ENCODE measurements at regions not wholly inside any gene's neighbourhood (a gene's known extent, or its start where the extent isn't known, plus 50 kb on each side); places are given as distances from the start of the nearest gene placed in this dataset.

DNA sequence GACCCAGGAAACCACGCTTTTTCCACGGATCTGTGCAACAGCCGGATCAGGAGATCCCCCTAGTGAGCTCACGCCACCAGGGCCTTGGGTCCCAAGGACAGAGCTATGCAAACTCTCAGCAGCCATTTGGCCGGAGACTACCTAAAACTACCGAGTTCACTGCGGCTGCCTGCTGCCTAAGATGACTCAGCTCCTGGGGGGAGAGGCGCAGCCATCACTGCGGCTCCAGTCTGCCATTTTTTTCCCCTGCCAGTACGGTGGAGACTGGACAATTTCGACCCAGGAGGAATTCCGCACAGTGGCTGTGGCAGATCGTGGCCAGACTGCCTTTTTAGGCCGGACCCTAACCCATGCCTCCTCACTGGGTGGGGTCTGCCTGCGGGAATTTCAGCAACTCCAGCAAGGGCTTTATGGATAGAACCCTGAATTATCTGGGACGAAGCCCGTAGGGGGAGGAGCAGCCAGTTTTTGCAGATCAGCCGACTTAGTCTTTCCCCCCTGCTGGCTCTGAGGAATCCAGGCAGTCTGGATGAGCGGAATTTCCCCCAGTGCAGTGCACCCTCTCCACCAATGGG lies 424.9 kb upstream of the UBE2E3 start:
- no peak overlapping the region for H3K4me3 ChIP-seq (ENCODE audit: low read length)
- H3K79me2 ChIP-seq (replicated peaks; ENCODE audit: insufficient read depth, low read length), result no peaks in the 10 kb centered on the region
- no peak overlapping the region for H3K4me2 ChIP-seq (ENCODE audit: low read length)
- no peaks in the 10 kb centered on the region for H4K20me1 ChIP-seq (ENCODE audit: insufficient read depth)
- H3K27ac ChIP-seq (ENCODE audit: low read length), result no peak overlapping the region
- no peak for TF ChIP-seq SMC3 (conservative IDR thresholded peaks at IDR 0.05; ENCODE audit: poor library complexity)
- TF ChIP-seq POLR2AphosphoS5 (IDR thresholded peaks at IDR 0.05), result no peak
- no peak for TF ChIP-seq MXI1 (conservative IDR thresholded peaks at IDR 0.05; ENCODE audit: poor library complexity, severe bottlenecking)
- no peak for TF ChIP-seq EP300 (conservative IDR thresholded peaks at IDR 0.05; ENCODE audit: poor library complexity, severe bottlenecking)
- TF ChIP-seq TAF1 (IDR thresholded peaks at IDR 0.05; ENCODE audit: low read depth), result no peak
- no peak for TF ChIP-seq RAD21 (conservative IDR thresholded peaks at IDR 0.05)
- TF ChIP-seq EZH2 (IDR thresholded peaks at IDR 0.05; ENCODE audit: borderline replicate concordance, insufficient read depth, low read length, poor library complexity, severe bottlenecking), result no peak
- TF ChIP-seq, protein P1, sequence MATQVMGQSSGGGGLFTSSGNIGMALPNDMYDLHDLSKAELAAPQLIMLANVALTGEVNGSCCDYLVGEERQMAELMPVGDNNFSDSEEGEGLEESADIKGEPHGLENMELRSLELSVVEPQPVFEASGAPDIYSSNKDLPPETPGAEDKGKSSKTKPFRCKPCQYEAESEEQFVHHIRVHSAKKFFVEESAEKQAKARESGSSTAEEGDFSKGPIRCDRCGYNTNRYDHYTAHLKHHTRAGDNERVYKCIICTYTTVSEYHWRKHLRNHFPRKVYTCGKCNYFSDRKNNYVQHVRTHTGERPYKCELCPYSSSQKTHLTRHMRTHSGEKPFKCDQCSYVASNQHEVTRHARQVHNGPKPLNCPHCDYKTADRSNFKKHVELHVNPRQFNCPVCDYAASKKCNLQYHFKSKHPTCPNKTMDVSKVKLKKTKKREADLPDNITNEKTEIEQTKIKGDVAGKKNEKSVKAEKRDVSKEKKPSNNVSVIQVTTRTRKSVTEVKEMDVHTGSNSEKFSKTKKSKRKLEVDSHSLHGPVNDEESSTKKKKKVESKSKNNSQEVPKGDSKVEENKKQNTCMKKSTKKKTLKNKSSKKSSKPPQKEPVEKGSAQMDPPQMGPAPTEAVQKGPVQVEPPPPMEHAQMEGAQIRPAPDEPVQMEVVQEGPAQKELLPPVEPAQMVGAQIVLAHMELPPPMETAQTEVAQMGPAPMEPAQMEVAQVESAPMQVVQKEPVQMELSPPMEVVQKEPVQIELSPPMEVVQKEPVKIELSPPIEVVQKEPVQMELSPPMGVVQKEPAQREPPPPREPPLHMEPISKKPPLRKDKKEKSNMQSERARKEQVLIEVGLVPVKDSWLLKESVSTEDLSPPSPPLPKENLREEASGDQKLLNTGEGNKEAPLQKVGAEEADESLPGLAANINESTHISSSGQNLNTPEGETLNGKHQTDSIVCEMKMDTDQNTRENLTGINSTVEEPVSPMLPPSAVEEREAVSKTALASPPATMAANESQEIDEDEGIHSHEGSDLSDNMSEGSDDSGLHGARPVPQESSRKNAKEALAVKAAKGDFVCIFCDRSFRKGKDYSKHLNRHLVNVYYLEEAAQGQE (IDR thresholded peaks at IDR 0.05; ENCODE audit: borderline replicate concordance), result no peak
- TF ChIP-seq, protein P2, sequence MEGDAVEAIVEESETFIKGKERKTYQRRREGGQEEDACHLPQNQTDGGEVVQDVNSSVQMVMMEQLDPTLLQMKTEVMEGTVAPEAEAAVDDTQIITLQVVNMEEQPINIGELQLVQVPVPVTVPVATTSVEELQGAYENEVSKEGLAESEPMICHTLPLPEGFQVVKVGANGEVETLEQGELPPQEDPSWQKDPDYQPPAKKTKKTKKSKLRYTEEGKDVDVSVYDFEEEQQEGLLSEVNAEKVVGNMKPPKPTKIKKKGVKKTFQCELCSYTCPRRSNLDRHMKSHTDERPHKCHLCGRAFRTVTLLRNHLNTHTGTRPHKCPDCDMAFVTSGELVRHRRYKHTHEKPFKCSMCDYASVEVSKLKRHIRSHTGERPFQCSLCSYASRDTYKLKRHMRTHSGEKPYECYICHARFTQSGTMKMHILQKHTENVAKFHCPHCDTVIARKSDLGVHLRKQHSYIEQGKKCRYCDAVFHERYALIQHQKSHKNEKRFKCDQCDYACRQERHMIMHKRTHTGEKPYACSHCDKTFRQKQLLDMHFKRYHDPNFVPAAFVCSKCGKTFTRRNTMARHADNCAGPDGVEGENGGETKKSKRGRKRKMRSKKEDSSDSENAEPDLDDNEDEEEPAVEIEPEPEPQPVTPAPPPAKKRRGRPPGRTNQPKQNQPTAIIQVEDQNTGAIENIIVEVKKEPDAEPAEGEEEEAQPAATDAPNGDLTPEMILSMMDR (IDR thresholded peaks at IDR 0.05; ENCODE audit: poor library complexity, severe bottlenecking), result no peak
- no peaks in the 10 kb centered on the region for H3K27me3 ChIP-seq (ENCODE audit: insufficient read depth, low read depth, low read length)
- no peaks in the 10 kb centered on the region for H3K36me3 ChIP-seq (ENCODE audit: insufficient read depth, low read length)
- H3K9me2 ChIP-seq (ENCODE audit: insufficient read depth, low read length), result no peaks in the 10 kb centered on the region
- no peak overlapping the region for H2AFZ ChIP-seq (ENCODE audit: low read depth, low read length)
- no peak overlapping the region for H3K9ac ChIP-seq (ENCODE audit: low read length)
- no peaks in the 10 kb centered on the region for H3F3A ChIP-seq (ENCODE audit: insufficient read depth, low read length, poor library complexity, severe bottlenecking)
- no peaks in the 10 kb centered on the region for H3K9me3 ChIP-seq (ENCODE audit: low read length)

DNA sequence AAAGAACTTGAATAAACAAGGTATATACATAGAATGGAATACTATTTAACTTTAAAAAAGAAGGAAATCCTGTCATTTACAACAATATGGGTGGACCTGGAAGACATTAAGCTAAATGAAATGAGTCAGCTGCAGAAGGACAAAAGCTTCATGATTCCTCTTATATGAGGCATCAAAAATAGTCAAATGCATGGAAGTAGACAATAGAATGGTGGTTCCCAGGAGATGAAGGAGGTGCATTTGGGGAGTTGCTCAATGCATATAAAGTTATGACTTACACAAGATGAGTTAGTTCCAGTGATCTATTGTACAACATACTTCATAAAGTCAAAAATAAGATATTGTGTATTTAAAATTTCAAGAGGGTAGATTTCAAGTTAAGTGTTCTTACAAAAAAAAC lies 426.1 kb upstream of the UBE2E3 start:
- H3K27ac ChIP-seq (ENCODE audit: low read length), result no peak overlapping the region
- H3K9me2 ChIP-seq (ENCODE audit: insufficient read depth, low read length), result no peaks in the 10 kb centered on the region
- no peak overlapping the region for H3K9ac ChIP-seq (ENCODE audit: low read length)
- no peak overlapping the region for H3K4me2 ChIP-seq (ENCODE audit: low read length)
- no peaks in the 10 kb centered on the region for H3K27me3 ChIP-seq (ENCODE audit: insufficient read depth, low read depth, low read length)
- no peaks in the 10 kb centered on the region for H3F3A ChIP-seq (ENCODE audit: insufficient read depth, low read length, poor library complexity, severe bottlenecking)
- TF ChIP-seq, protein P2 (IDR thresholded peaks at IDR 0.05; ENCODE audit: poor library complexity, severe bottlenecking), result no peak
- TF ChIP-seq EZH2 (IDR thresholded peaks at IDR 0.05; ENCODE audit: borderline replicate concordance, insufficient read depth, low read length, poor library complexity, severe bottlenecking), result no peak
- TF ChIP-seq MXI1 (conservative IDR thresholded peaks at IDR 0.05; ENCODE audit: poor library complexity, severe bottlenecking), result no peak
- TF ChIP-seq TAF1 (IDR thresholded peaks at IDR 0.05; ENCODE audit: low read depth), result no peak
- TF ChIP-seq SMC3 (conservative IDR thresholded peaks at IDR 0.05; ENCODE audit: poor library complexity), result no peak
- TF ChIP-seq, protein P1 (IDR thresholded peaks at IDR 0.05; ENCODE audit: borderline replicate concordance), result no peak
- TF ChIP-seq POLR2AphosphoS5 (IDR thresholded peaks at IDR 0.05), result no peak
- TF ChIP-seq RAD21 (conservative IDR thresholded peaks at IDR 0.05), result no peak
- TF ChIP-seq EP300 (conservative IDR thresholded peaks at IDR 0.05; ENCODE audit: poor library complexity, severe bottlenecking), result no peak
- H3K36me3 ChIP-seq (ENCODE audit: insufficient read depth, low read length), result no peaks in the 10 kb centered on the region
- no peaks in the 10 kb centered on the region for H3K79me2 ChIP-seq (replicated peaks; ENCODE audit: insufficient read depth, low read length)
- no peak overlapping the region for H3K4me3 ChIP-seq (ENCODE audit: low read length)
- no peaks in the 10 kb centered on the region for H3K9me3 ChIP-seq (ENCODE audit: low read length)
- no peaks in the 10 kb centered on the region for H4K20me1 ChIP-seq (ENCODE audit: insufficient read depth)
- no peak overlapping the region for H2AFZ ChIP-seq (ENCODE audit: low read depth, low read length)

All from neural cell (in vitro differentiated cells).